ENCODE measurements at regions not wholly inside any gene's neighbourhood (a gene's known extent, or its start where the extent isn't known, plus 50 kb on each side); places are given as distances from the start of the nearest gene placed in this dataset.
A peak's percentile ranks its signal among the peaks of the same experiment; 100 is the strongest.

- DNase-seq (ENCODE audit: low spot score): no peak
Measured at GRCh38 chr1:169012416-169012815, 94.1 kb upstream of the ATP1B1 start.

GRCh38 chr1:169013821-169014220 is 92.7 kb upstream of the ATP1B1 start:
- DNase-seq (ENCODE audit: low spot score): no peak

GRCh38 chr1:169015464-169015863 is 91.0 kb upstream of the ATP1B1 start:
- no peak for DNase-seq (ENCODE audit: low spot score)

- no peak for DNase-seq (ENCODE audit: low spot score)
Measured at GRCh38 chr1:169018751-169019150, 87.7 kb upstream of the ATP1B1 start.

- no peak for DNase-seq (ENCODE audit: low spot score)
Measured at GRCh38 chr1:169019419-169020058, 87.0 kb upstream of the ATP1B1 start.

GRCh38 chr1:169020684-169021083 is 85.8 kb upstream of the ATP1B1 start:
- DNase-seq (ENCODE audit: low spot score): no peak

- no peak for DNase-seq (ENCODE audit: low spot score)
Measured at GRCh38 chr1:169022648-169023047, 83.8 kb upstream of the ATP1B1 start.

- no peak for DNase-seq (ENCODE audit: low spot score)
Measured at GRCh38 chr1:169024255-169024654, 82.2 kb upstream of the ATP1B1 start.

GRCh38 chr1:169024800-169025271 is 81.7 kb upstream of the ATP1B1 start:
- DNase-seq (ENCODE audit: low spot score): no peak

GRCh38 chr1:169025412-169025811 is 81.1 kb upstream of the ATP1B1 start:
- DNase-seq (ENCODE audit: low spot score): no peak

GRCh38 chr1:169027607-169028320 is 78.7 kb upstream of the ATP1B1 start:
- no peak for DNase-seq (ENCODE audit: low spot score)

GRCh38 chr1:169031566-169032224 is 74.8 kb upstream of the ATP1B1 start:
- no peak for DNase-seq (ENCODE audit: low spot score)

- no peak for DNase-seq (ENCODE audit: low spot score)
Measured at GRCh38 chr1:169041366-169041765, 65.1 kb upstream of the ATP1B1 start.

- no peak for DNase-seq (ENCODE audit: low spot score)
Measured at GRCh38 chr1:169042377-169042776, 64.1 kb upstream of the ATP1B1 start.

- no peak for DNase-seq (ENCODE audit: low spot score)
Measured at GRCh38 chr1:169043823-169044222, 62.7 kb upstream of the ATP1B1 start.

GRCh38 chr1:169044296-169044695 is 62.2 kb upstream of the ATP1B1 start:
- peak; percentile 54 for DNase-seq (ENCODE audit: low spot score)

GRCh38 chr1:169044971-169045370 is 61.5 kb upstream of the ATP1B1 start:
- no peak for DNase-seq (ENCODE audit: low spot score)

- DNase-seq (ENCODE audit: low spot score): no peak
Measured at GRCh38 chr1:169046671-169047070, 59.8 kb upstream of the ATP1B1 start.

- DNase-seq (ENCODE audit: low spot score): no peak
Measured at GRCh38 chr1:169047074-169047473, 59.4 kb upstream of the ATP1B1 start.

- DNase-seq (ENCODE audit: low spot score): peak; percentile 22
Measured at GRCh38 chr1:169048043-169048442, 58.4 kb upstream of the ATP1B1 start.

- DNase-seq (ENCODE audit: low spot score): no peak
Measured at GRCh38 chr1:169049258-169049938, 57.1 kb upstream of the ATP1B1 start.

GRCh38 chr1:169051171-169051570 is 55.3 kb upstream of the ATP1B1 start:
- no peak for DNase-seq (ENCODE audit: low spot score)

All from HT-29 (cell line).